Mammary epithelial cell (primary cell): ENCODE measurements at regions not wholly inside any gene's neighbourhood (a gene's known extent, or its start where the extent isn't known, plus 50 kb on each side); places are given as distances from the start of the nearest gene placed in this dataset.

Experiments used
- EZH2 ChIP-seq: IDR thresholded peaks from 2 replicates; pipeline ENCODE4 v1.6.1; 2012; ENCODE audit warnings: low read length, inconsistent platforms, borderline replicate concordance
- TF ChIP-seq, protein P1 (sequence below), 2 donors: IDR thresholded peaks in 1 of 2; conservative IDR thresholded peaks in 1 of 2; 2 replicates each; pipeline ENCODE4 v1.5.1; 2011 to 2012; ENCODE audit warnings: inconsistent platforms in 2 of 2, low read length in 2 of 2, mild to moderate bottlenecking in 2 of 2, control low read depth in 1 of 2, low read depth in 1 of 2; ENCODE audit not compliant: insufficient read depth in 1 of 2; ENCODE audit errors: extremely low read depth in 1 of 2

GRCh38 chrX:113906168-113906567, 677.7 kb upstream of the HTR2C start:
- TF ChIP-seq, protein P1, sequence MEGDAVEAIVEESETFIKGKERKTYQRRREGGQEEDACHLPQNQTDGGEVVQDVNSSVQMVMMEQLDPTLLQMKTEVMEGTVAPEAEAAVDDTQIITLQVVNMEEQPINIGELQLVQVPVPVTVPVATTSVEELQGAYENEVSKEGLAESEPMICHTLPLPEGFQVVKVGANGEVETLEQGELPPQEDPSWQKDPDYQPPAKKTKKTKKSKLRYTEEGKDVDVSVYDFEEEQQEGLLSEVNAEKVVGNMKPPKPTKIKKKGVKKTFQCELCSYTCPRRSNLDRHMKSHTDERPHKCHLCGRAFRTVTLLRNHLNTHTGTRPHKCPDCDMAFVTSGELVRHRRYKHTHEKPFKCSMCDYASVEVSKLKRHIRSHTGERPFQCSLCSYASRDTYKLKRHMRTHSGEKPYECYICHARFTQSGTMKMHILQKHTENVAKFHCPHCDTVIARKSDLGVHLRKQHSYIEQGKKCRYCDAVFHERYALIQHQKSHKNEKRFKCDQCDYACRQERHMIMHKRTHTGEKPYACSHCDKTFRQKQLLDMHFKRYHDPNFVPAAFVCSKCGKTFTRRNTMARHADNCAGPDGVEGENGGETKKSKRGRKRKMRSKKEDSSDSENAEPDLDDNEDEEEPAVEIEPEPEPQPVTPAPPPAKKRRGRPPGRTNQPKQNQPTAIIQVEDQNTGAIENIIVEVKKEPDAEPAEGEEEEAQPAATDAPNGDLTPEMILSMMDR (conservative IDR thresholded peaks at IDR 0.05 in 1 of 2, IDR thresholded peaks at IDR 0.05 in 1 of 2; ENCODE audit: extremely low read depth in 1 of 2, insufficient read depth in 1 of 2, low read depth in 1 of 2, low read length in 2 of 2) = no peak
- no peak for TF ChIP-seq EZH2
